HG02973 (cell line): ENCODE measurements at regions not wholly inside any gene's neighbourhood (a gene's known extent, or its start where the extent isn't known, plus 50 kb on each side); places are given as distances from the start of the nearest gene placed in this dataset.
"Not testable (repeated sequence)": the region's sequence is repeated elsewhere in the genome, so short reads cannot be mapped to it uniquely, and the experiment has no call there.

Source experiments
- ATAC-seq: cut with Tn5 transposase; IDR thresholded peaks from one replicate; pipeline ENCODE4 v1.9.1; 2021; ENCODE audit warnings: moderate library complexity; ENCODE audit not compliant: unreplicated experiment

GRCh38 chr16:59500601-59501000 is 766.5 kb upstream of the GOT2 start:
- no peak for ATAC-seq

- ATAC-seq, result no peak
Observed at GRCh38 chr16:59487067-59487466, 753.0 kb upstream of the GOT2 start.

DNA sequence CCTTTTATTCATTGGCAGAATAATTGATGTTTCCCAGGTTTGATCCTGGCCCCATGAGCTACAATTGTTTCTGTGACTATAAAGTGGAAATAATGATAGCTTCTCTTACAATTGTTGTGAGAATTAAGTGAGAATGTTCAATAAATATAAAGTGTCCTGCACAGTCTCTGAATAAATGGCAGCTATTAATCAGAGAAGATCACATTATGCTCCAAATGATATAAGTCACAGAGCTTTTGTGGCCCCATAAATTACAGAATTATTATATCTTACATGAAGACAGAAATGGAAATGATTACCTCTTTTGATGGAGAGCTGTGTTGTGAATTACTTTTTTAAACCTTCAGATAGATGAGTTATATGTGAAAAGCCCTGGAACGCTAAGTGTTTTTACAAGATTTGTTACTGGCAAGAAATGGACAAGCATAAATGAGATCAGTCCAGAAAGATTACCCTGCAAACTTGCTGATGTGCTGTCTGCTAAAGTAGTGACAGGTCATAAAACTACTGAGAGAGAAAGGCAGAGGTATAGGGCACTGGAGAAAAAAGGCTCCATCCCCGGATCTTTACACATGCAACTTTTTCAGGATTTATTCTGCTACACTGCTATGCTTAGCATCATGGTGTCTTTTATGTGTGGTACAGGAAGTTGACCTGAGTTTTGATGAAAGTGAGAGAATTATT is 750.9 kb upstream of the GOT2 start:
- no peak for ATAC-seq

GRCh38 chr16:59478838-59479237 is 744.7 kb upstream of the GOT2 start:
- ATAC-seq, result no peak

DNA sequence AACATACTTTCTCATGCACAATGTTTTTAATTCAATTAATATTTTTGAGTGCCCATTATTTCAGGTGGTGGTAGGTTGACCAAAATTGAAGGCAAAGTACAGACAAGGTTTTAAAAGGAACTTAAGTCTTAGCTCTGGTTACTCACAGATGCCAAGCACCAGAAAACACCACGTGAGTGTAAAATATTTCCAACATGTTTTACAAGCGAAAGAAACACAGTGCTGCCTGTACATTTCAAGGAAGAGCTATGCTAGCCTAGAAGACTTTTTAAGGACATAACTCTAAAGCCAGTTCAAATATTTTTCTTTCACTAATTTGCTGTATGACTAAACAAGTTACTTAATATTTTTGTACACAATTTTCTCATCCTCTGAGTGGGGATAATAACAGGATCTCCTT is 736.4 kb upstream of the GOT2 start:
- no peak for ATAC-seq

DNA sequence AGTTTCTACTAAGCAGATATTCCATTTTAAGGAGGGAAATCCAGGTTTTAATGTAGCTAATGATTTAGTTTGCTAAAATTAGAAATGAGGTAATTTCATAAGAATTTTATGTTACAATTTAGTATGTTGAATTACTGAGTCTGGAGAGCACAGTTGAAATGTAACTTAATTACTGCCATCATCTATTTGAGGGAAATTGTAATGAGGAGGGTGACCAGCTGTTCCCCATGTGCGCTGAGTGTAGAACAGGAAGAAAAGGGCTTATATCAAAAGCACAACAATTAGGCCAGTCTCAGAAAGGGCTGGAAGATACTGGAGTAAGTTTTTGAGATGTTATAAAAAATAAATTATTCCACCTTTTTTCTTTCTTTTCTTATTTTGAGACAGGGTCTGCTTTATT is 735.1 kb upstream of the GOT2 start:
- no peak for ATAC-seq

DNA sequence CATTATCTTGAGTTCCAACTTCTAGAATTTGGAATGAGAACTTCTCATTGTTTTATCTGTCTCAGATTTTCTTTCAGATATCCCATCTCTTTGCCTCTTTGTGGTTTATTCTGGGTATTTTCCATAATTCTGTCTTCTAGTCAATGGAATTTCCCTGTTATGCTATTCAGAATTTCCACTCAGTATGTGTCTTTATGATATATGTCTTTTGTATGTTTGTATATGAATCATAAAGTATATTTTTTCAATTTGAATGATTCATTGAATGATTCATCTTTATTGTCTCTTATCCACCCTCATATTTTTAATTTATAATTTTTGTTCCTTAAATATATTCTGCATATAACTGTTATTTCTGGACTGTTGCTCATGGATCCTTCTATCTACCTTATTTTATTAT is 729.7 kb upstream of the GOT2 start:
- no peak for ATAC-seq

- ATAC-seq, result no peak
Observed at GRCh38 chr16:59459806-59460205, 725.7 kb upstream of the GOT2 start.

- no peak for ATAC-seq
Observed at GRCh38 chr16:59455497-59455896, 721.4 kb upstream of the GOT2 start.

GRCh38 chr16:59450513-59450912 is 716.4 kb upstream of the GOT2 start:
- ATAC-seq, result not testable (repeated sequence)

- no peak for ATAC-seq
Observed at GRCh38 chr16:59440502-59440901, 706.4 kb upstream of the GOT2 start.

DNA sequence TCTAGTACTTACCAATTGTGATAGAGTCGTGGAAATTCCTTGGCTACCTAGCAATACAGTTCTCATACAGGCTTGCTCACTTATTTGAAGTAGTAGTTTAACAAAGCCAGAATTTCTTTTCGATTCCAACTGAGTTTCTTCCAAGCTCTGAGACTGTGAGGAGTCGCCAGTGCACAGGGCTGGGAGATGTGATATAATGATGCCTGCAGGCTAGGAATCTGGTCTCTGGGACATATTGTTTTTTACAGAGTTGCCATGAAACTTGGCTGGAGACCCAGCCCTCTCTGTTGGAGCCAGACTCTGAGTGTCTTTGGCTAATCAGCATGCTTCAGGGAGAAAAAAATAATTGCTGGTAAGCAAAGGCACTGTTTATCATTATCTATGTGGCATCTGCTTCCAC is 698.8 kb upstream of the GOT2 start:
- ATAC-seq, result no peak

DNA sequence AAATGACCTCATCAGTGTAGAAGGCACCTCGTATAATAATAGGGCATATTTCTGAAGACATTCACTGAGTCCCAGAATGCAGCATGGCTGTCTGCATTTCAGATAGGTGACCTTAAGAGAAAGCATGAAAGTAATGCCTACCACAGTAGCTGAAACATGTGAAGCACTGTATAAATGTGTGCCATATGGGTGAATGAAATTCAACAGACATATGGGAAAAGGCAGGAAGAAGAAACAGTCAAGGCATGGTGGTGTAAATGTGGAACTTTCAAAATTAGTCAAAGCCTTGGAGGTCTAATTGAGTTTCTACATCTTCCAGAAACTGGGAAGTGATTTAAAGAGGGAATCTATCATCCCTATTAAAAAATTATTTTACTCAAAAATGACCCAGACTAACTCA is 698.2 kb upstream of the GOT2 start:
- ATAC-seq, result no peak

DNA sequence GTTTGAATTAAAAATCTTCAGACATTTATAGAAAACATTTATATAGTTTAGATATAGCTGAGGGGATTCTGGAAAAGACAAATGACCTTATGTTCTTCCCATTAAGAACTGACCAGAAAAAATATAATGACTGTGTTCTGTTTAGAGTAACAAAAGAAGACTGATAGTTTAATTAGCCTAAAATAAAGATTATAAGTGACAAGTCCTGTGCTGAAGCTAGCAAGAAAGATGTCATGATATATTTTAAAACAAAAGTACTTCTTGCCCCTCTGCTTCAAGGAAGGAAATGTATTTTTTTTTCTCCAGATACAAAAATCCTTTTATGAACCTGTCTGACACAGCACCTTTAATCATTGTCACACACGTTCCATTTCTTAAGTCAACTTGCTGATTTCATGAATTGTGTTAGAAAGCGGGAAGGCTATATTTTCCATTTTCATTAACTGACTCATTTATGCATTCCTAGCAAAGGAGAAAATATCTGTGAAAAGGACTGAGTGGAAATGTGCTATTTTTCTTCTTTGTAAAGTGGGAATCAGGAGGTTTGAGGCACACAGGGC is 690.7 kb upstream of the GOT2 start:
- ATAC-seq, result no peak

DNA sequence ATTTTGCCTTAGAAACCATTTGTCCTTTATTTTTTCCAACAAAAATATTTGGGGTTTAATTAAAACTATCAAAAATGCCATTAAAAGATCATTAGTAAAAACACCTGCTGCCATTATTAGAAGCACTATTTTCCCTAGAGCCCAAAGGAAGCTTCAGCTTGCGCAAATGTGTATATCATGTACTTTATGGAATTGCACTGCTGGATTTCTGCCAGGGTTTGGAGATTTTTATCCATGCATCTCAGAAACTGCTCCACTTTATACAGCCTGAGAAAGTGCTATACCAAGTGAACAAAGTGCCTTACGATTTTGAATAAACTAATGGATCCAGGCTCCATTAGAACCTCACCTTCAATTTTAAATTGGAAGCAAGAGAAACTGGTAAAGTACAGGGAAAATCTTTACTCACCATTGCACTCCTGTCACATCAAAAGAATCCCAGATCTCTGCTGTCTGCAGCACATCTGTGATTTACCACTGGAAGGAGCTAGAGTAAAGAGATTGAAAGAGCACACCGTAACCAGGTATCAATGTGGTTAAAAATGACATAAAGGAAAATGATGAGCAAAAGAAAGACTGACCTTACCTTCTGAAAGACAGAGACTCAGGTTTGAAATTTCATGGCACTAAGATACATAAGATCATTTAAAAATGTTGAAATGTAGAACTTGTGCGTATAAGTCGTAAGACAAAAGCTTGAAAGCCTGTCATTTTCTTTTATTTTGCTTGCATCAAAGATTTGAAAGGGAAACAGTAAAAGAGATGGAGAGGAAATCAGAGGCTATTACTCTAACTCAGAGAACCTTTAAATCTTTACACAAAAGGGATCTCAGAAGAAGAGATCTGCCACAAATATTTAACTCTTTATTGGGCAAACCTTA is 678.1 kb upstream of the GOT2 start:
- ATAC-seq, result no peak

GRCh38 chr16:59410451-59410850 is 676.3 kb upstream of the GOT2 start:
- ATAC-seq, result no peak

DNA sequence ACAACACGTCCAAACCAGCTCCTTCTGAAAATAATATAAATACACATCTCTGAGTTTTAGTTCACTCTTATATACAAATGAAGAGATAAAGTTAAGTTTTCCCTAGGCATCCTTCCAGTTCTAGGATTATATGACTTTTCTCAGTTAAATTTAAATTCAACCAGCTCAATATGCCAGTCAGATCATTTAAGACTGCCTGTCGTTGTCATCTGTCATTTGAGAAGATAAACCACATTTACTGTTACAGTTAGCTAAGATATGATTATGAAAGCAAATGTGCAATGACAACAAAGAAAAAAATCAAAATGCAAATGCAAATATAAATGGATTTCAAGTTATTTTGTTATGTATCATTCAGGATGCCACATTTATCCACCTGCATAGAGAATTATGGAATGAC is 671.7 kb upstream of the GOT2 start:
- no peak for ATAC-seq

GRCh38 chr16:59404509-59404908 is 670.4 kb upstream of the GOT2 start:
- ATAC-seq, result no peak

DNA sequence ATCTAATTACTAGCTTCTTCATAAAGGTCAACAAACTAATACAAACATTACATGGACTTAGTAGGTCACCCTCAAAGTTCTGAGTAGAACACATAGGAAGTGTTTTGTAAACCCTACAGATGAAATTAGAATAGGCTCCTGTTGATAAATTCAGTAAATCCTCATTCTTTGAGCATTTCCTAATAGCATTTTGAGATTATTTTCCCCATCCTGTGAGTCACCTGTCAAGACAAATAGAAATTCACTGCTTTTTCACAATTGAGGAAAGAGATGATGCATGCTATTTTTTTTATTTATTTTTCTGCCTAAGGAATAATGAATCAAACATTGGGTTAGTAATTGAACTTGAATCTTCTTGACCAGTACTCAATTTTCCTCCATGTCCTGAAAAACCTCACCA is 666.7 kb upstream of the GOT2 start:
- no peak for ATAC-seq

DNA sequence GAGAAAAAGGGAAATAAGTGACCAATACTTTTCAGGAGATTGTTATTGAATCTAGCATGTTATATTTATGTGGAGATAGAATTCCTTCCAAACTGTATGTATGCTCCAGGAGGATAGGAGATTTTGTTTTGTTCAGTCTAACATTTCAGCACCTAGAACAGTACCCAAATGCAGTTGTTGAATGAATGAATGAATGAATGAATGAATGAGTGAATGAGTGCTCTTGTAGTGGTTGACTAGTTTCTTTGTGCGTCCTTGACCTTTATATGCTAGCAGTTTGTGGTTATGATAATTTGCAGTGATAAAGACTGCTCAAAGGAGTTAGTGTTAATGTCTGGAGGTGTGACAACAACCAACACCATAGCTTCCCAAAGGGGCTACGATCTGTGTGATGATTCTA is 663.5 kb upstream of the GOT2 start:
- ATAC-seq, result no peak

DNA sequence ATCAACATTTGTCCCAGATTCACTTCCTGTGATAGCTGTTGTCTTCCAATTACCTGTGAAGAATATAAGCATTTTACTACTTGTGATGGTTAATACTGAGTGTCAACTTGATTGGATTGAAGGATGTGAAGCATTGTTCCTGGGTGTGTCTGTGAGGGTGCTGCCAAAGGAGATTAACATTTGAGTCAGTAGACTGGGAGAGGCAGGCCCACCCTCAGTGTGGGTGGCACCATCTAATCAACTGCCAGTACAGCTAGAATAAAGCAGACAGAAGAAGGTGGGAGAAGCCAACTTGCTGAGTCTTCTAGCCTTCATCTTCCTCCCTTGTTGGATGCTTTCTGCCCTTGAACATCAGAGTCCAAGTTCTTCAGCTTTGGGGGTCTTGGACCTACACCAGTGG is 660.4 kb upstream of the GOT2 start:
- ATAC-seq, result no peak

GRCh38 chr16:59392911-59393310 is 658.8 kb upstream of the GOT2 start:
- ATAC-seq, result no peak
